Neural cell (in vitro differentiated cells): ENCODE measurements at regions not wholly inside any gene's neighbourhood (a gene's known extent, or its start where the extent isn't known, plus 50 kb on each side); places are given as distances from the start of the nearest gene placed in this dataset.

Experiments used
- CTCF ChIP-seq: fragments of 450-650 bp; IDR thresholded peaks from 2 replicates; pipeline ENCODE4 v1.5.1; 2014; ENCODE audit warnings: antibody characterized with exemption, mild to moderate bottlenecking, moderate library complexity; ENCODE audit not compliant: poor library complexity, severe bottlenecking
- EP300 ChIP-seq: fragments of 450-650 bp; conservative IDR thresholded peaks from 2 replicates; pipeline ENCODE4 v1.6.1; 2014; ENCODE audit warnings: antibody characterized with exemption, mild to moderate bottlenecking, moderate library complexity; ENCODE audit not compliant: poor library complexity, severe bottlenecking
- EZH2 ChIP-seq: fragments of 200-600, 300-800 bp; shearing (Covaris generic), sonication (generic); IDR thresholded peaks from 2 replicates; pipeline ENCODE4 v1.6.1; 2014; ENCODE audit warnings: antibody characterized with exemption, low read length, borderline replicate concordance, mild to moderate bottlenecking; ENCODE audit not compliant: insufficient read depth, poor library complexity, severe bottlenecking
- MXI1 ChIP-seq: fragments of 450-650 bp; conservative IDR thresholded peaks from 2 replicates; pipeline ENCODE4 v1.6.1; 2014; ENCODE audit warnings: antibody characterized with exemption, mild to moderate bottlenecking; ENCODE audit not compliant: poor library complexity, severe bottlenecking
- POLR2AphosphoS5 ChIP-seq: IDR thresholded peaks from 2 replicates; pipeline ENCODE4 v1.6.1; 2012
- RAD21 ChIP-seq: fragments of 450-650 bp; conservative IDR thresholded peaks from 2 replicates; pipeline ENCODE4 v1.6.1; 2014; ENCODE audit warnings: antibody characterized with exemption, mild to moderate bottlenecking, moderate library complexity
- SMC3 ChIP-seq: fragments of 450-650 bp; conservative IDR thresholded peaks from 2 replicates; pipeline ENCODE4 v1.6.1; 2014; ENCODE audit warnings: antibody characterized with exemption, mild to moderate bottlenecking, moderate library complexity; ENCODE audit not compliant: poor library complexity
- TAF1 ChIP-seq: IDR thresholded peaks from 2 replicates; pipeline ENCODE4 v1.6.1; 2012; ENCODE audit warnings: low read depth
- TF ChIP-seq, protein P1 (sequence below): IDR thresholded peaks from 2 replicates; pipeline ENCODE4 v1.6.1; 2012; ENCODE audit warnings: borderline replicate concordance

- TF ChIP-seq TAF1 (no peak), CTCF (no peak), RAD21 (no peak), POLR2AphosphoS5 (no peak), EP300 (no peak), EZH2 (no peak), SMC3 (no peak), MXI1 (no peak)
- TF ChIP-seq, protein P1, sequence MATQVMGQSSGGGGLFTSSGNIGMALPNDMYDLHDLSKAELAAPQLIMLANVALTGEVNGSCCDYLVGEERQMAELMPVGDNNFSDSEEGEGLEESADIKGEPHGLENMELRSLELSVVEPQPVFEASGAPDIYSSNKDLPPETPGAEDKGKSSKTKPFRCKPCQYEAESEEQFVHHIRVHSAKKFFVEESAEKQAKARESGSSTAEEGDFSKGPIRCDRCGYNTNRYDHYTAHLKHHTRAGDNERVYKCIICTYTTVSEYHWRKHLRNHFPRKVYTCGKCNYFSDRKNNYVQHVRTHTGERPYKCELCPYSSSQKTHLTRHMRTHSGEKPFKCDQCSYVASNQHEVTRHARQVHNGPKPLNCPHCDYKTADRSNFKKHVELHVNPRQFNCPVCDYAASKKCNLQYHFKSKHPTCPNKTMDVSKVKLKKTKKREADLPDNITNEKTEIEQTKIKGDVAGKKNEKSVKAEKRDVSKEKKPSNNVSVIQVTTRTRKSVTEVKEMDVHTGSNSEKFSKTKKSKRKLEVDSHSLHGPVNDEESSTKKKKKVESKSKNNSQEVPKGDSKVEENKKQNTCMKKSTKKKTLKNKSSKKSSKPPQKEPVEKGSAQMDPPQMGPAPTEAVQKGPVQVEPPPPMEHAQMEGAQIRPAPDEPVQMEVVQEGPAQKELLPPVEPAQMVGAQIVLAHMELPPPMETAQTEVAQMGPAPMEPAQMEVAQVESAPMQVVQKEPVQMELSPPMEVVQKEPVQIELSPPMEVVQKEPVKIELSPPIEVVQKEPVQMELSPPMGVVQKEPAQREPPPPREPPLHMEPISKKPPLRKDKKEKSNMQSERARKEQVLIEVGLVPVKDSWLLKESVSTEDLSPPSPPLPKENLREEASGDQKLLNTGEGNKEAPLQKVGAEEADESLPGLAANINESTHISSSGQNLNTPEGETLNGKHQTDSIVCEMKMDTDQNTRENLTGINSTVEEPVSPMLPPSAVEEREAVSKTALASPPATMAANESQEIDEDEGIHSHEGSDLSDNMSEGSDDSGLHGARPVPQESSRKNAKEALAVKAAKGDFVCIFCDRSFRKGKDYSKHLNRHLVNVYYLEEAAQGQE: no peak
Measured at GRCh38 chr4:104032896-104033295, 313.1 kb upstream of the TACR3 start.
